Hepatocyte (in vitro differentiated cells): ENCODE measurements at regions not wholly inside any gene's neighbourhood (a gene's known extent, or its start where the extent isn't known, plus 50 kb on each side); places are given as distances from the start of the nearest gene placed in this dataset.

ENCODE experiments used
- DNase-seq: peaks from one replicate; pipeline ENCODE4 v3.0.0-alpha.2; 2016; ENCODE audit warnings: low spot score
- H2AFZ ChIP-seq: fragments of 200-600 bp; sonication (generic); 2 replicates; pipeline ENCODE4 v1.6.0; 2016; ENCODE audit warnings: antibody characterized with exemption, mild to moderate bottlenecking
- H3K27ac ChIP-seq: fragments of 200-600 bp; sonication (generic); 2 replicates; pipeline ENCODE4 v1.5.1; 2016; ENCODE audit warnings: mild to moderate bottlenecking
- H3K27me3 ChIP-seq: fragments of 200-600 bp; sonication (generic); 2 replicates; pipeline ENCODE4 v1.6.1; 2016
- H3K36me3 ChIP-seq: fragments of 200-600 bp; sonication (generic); replicated peaks from 2 replicates; pipeline ENCODE4 v1.5.1; 2016; ENCODE audit warnings: low read depth; ENCODE audit not compliant: insufficient read depth
- H3K4me1 ChIP-seq: fragments of 200-600 bp; sonication (generic); 2 replicates; pipeline ENCODE4 v1.5.1; 2016; ENCODE audit warnings: mild to moderate bottlenecking, moderate library complexity; ENCODE audit not compliant: insufficient read depth
- H3K4me2 ChIP-seq: fragments of 200-600 bp; sonication (generic); 2 replicates; pipeline ENCODE4 v1.6.0; 2016
- H3K4me3 ChIP-seq: fragments of 200-600 bp; sonication (generic); 2 replicates; pipeline ENCODE4 v1.5.1; 2016; ENCODE audit warnings: mild to moderate bottlenecking
- H3K79me2 ChIP-seq: fragments of 200-600 bp; sonication (generic); 2 replicates; pipeline ENCODE4 v1.6.0; 2017; ENCODE audit warnings: mild to moderate bottlenecking
- H3K9me2 ChIP-seq: fragments of 200-600 bp; sonication (generic); replicated peaks from 2 replicates; pipeline ENCODE4 v1.6.0; 2017; ENCODE audit warnings: mild to moderate bottlenecking; ENCODE audit not compliant: insufficient read depth
- H3K9me3 ChIP-seq: fragments of 200-600 bp; sonication (generic); 2 replicates; pipeline ENCODE4 v1.5.1; 2016; ENCODE audit warnings: low read depth, mild to moderate bottlenecking
- H4K20me1 ChIP-seq: fragments of 200-600 bp; sonication (generic); 2 replicates; pipeline ENCODE4 v1.6.0; 2016; ENCODE audit warnings: mild to moderate bottlenecking; ENCODE audit not compliant: insufficient read depth, poor library complexity, severe bottlenecking
- EZH2 ChIP-seq: fragments of 200-600 bp; sonication (generic); IDR thresholded peaks from 2 replicates; pipeline ENCODE4 v1.6.1; 2016; ENCODE audit warnings: antibody characterized with exemption, mild to moderate bottlenecking, borderline replicate concordance
- EZH2phosphoT487 ChIP-seq: fragments of 200-600 bp; sonication (generic); IDR thresholded peaks from one replicate; pipeline ENCODE4 v1.6.1; 2018; ENCODE audit warnings: antibody characterized with exemption, mild to moderate bottlenecking, low read depth, moderate library complexity; ENCODE audit not compliant: unreplicated experiment, severe bottlenecking
- WGBS: methylation state at CpG from one replicate; pipeline ENCODE4 v1.1.6; 2016; ENCODE audit warnings: low lambda C conversion rate; ENCODE audit errors: missing lambda C conversion rate; 5-methylcytosine and 5-hydroxymethylcytosine counted together
- TF ChIP-seq, protein P1 (sequence below): fragments of 200-600 bp; sonication (generic); IDR thresholded peaks from 2 replicates; pipeline ENCODE4 v1.5.1; 2016; ENCODE audit warnings: antibody characterized with exemption, mild to moderate bottlenecking; ENCODE audit not compliant: poor library complexity

DNA sequence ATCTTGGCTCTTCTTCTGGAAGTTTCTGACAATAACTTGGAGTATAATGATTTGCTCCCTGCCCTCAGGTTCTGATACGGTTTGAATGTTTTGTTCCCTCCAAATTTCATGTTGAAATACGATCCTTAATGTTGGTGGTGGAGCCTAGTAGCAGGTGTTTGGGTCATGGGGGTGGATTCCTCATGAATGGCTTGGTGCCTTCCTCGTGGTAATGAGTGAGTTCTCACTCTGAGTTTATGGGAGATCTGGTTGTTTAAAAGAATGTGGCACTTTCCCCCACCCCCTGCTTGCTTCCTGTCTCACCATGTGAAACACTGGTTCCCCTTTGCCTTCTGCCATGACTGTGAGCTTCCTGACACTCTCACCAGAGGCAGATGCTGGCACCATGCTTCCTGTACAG lies 103.0 kb upstream of the OSMR start:
- no peak overlapping the region for H2AFZ ChIP-seq
- no peaks in the 10 kb centered on the region for H3K27me3 ChIP-seq
- TF ChIP-seq EZH2phosphoT487 (no peak), EZH2 (no peak)
- TF ChIP-seq, protein P1, sequence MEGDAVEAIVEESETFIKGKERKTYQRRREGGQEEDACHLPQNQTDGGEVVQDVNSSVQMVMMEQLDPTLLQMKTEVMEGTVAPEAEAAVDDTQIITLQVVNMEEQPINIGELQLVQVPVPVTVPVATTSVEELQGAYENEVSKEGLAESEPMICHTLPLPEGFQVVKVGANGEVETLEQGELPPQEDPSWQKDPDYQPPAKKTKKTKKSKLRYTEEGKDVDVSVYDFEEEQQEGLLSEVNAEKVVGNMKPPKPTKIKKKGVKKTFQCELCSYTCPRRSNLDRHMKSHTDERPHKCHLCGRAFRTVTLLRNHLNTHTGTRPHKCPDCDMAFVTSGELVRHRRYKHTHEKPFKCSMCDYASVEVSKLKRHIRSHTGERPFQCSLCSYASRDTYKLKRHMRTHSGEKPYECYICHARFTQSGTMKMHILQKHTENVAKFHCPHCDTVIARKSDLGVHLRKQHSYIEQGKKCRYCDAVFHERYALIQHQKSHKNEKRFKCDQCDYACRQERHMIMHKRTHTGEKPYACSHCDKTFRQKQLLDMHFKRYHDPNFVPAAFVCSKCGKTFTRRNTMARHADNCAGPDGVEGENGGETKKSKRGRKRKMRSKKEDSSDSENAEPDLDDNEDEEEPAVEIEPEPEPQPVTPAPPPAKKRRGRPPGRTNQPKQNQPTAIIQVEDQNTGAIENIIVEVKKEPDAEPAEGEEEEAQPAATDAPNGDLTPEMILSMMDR: no peak
- H3K9me3 ChIP-seq: peaks cover 5% of the 10 kb centered on the region
- H3K4me2 ChIP-seq: no peak overlapping the region
- no peak overlapping the region for H3K4me3 ChIP-seq
- no peak overlapping the region for H3K27ac ChIP-seq
- no peaks in the 10 kb centered on the region for H3K79me2 ChIP-seq
- H3K36me3 ChIP-seq: no peaks in the 10 kb centered on the region
- DNase-seq: no peak
- H3K4me1 ChIP-seq: no peaks in the 10 kb centered on the region
- no peaks in the 10 kb centered on the region for H3K9me2 ChIP-seq
- 66% methylated on average over 3 of the region's 3 CpGs for WGBS
- H4K20me1 ChIP-seq: no peaks in the 10 kb centered on the region

DNA sequence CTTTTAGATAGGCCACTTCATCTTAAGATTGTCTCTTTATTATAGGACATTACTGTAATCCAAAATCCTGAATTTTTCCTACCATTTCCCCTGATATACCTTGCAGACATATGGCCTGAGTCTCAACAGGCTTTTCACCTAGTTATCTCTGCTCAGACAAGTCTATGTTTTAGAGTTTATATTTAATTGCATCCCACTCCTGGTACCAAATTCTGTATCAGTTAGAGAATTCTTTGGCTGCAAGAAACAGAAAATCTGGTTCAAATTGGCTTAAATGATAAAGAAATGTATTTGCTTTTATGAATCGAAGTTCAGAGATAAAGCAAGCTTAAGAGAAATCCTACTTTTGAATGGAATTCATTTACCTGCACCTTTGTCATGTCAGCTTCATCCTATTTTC lies 102.2 kb upstream of the OSMR start:
- Histone ChIP-seq H2AFZ (no peak overlapping the region), H3K4me1 (no peaks in the 10 kb centered on the region), H3K27me3 (no peaks in the 10 kb centered on the region), H3K36me3 (no peaks in the 10 kb centered on the region), H3K27ac (no peak overlapping the region), H3K9me3 (peaks cover 5% of the 10 kb centered on the region), H3K79me2 (no peaks in the 10 kb centered on the region), H3K4me3 (no peak overlapping the region), H4K20me1 (no peaks in the 10 kb centered on the region), H3K9me2 (no peaks in the 10 kb centered on the region), H3K4me2 (no peak overlapping the region)
- TF ChIP-seq, protein P1: no peak
- TF ChIP-seq EZH2 (no peak), EZH2phosphoT487 (no peak)
- WGBS: 76% methylated on average over 1 of the region's 1 CpG
- no peak for DNase-seq

DNA sequence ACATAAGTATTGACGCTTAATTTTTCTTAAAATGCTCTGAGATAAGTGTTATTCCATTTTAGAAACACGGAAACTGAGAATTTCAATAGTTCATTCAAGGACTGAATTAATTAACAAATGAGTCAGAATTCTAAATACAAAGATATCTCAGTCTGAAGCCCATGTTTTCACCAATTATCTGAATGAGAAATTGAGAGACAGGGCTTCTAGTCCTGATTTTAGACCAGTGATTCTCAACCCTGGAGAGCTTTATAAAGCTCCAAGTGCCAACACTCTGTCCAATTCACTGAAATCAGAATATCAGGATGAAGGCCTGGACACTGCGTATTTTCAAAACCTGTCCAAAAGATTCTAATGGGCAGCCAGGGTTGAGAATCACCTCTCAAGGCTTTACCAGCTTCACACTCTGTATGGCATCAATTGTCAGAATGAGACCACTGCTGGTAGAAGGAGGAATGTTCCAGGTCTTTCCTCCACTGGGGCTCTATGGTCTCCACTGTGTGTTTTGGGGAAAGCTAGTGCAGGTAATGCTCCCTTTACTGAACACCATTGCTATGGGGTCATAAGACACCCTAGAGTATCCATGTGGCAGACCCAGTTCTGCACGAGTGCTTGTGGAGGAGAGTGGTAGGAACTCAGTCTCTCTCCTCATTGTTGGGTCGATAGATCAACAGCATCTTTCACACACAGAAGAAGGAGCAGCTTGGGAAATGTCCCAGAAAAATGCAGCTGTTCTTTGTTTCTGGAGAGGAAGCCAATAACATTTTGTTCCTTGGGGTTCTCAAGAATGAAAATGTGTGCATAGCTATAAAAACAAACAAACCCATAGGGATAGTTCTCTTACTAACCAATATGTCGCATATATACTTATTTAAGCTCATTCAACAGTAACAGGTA lies 99.7 kb upstream of the OSMR start:
- H3K36me3 ChIP-seq: no peaks in the 10 kb centered on the region
- no peaks in the 10 kb centered on the region for H3K9me2 ChIP-seq
- no peak overlapping the region for H3K4me2 ChIP-seq
- peaks cover 5% of the 10 kb centered on the region for H3K9me3 ChIP-seq
- WGBS: 93% methylated on average over 6 of the region's 6 CpGs
- H3K27ac ChIP-seq: no peak overlapping the region
- no peak overlapping the region for H3K4me3 ChIP-seq
- no peaks in the 10 kb centered on the region for H3K79me2 ChIP-seq
- TF ChIP-seq, protein P1: no peak
- TF ChIP-seq EZH2phosphoT487 (no peak), EZH2 (no peak)
- H2AFZ ChIP-seq: no peak overlapping the region
- no peaks in the 10 kb centered on the region for H3K27me3 ChIP-seq
- no peaks in the 10 kb centered on the region for H3K4me1 ChIP-seq
- H4K20me1 ChIP-seq: no peaks in the 10 kb centered on the region
- no peak for DNase-seq
